H9 (cell line): ENCODE measurements at regions not wholly inside any gene's neighbourhood (a gene's known extent, or its start where the extent isn't known, plus 50 kb on each side); places are given as distances from the start of the nearest gene placed in this dataset.

ENCODE experiments used
- DNase-seq: peaks from one replicate; pipeline ENCODE4 v3.0.0-alpha.2; 2017
- H2AFZ ChIP-seq: one replicate; pipeline ENCODE4 v1.6.1; 2013; ENCODE audit warnings: mild to moderate bottlenecking, low read length, control low read depth, moderate library complexity
- H2AK5ac ChIP-seq: 2 replicates; pipeline ENCODE4 v1.6.1; 2013; ENCODE audit warnings: low read length, control low read depth, mixed read lengths; ENCODE audit not compliant: insufficient read length
- H2BK120ac ChIP-seq: one replicate; pipeline ENCODE4 v1.6.1; 2013; ENCODE audit warnings: low read depth, mild to moderate bottlenecking, low read length, control low read depth, inconsistent platforms; ENCODE audit not compliant: poor library complexity, severe bottlenecking
- H2BK12ac ChIP-seq: 2 replicates; pipeline ENCODE4 v1.6.1; 2013; ENCODE audit warnings: low read length, control low read depth, mixed read lengths, low read depth; ENCODE audit not compliant: insufficient read length
- H2BK15ac ChIP-seq: 2 replicates; pipeline ENCODE4 v1.6.1; 2013; ENCODE audit warnings: low read depth, low read length, control low read depth
- H2BK20ac ChIP-seq: one replicate; pipeline ENCODE4 v1.6.1; 2013; ENCODE audit warnings: low read depth, mild to moderate bottlenecking, low read length, control low read depth, inconsistent platforms; ENCODE audit not compliant: poor library complexity, severe bottlenecking
- H2BK5ac ChIP-seq: 2 replicates; pipeline ENCODE4 v1.6.1; 2013; ENCODE audit warnings: low read length, control low read depth, mixed read lengths; ENCODE audit not compliant: insufficient read length
- H3K14ac ChIP-seq: 2 replicates; pipeline ENCODE4 v1.6.1; 2013; ENCODE audit warnings: low read length, control low read depth; ENCODE audit not compliant: insufficient read depth
- H3K18ac ChIP-seq: 2 replicates; pipeline ENCODE4 v1.6.1; 2013; ENCODE audit warnings: low read depth, mild to moderate bottlenecking, mixed read lengths, low read length, control low read depth; ENCODE audit not compliant: insufficient read length
- H3K23ac ChIP-seq: 2 replicates; pipeline ENCODE4 v1.6.1; 2013; ENCODE audit warnings: low read length, control low read depth, mixed read lengths, low read depth; ENCODE audit not compliant: insufficient read length
- H3K23me2 ChIP-seq: 2 replicates; pipeline ENCODE4 v1.6.1; 2013; ENCODE audit warnings: low read depth, mild to moderate bottlenecking, mixed read lengths, low read length, control low read depth; ENCODE audit not compliant: insufficient read length, poor library complexity, severe bottlenecking
- H3K27ac ChIP-seq: 2 replicates; pipeline ENCODE4 v1.5.1; 2013; ENCODE audit warnings: low read length, control low read depth, mixed read lengths, low read depth; ENCODE audit not compliant: insufficient read length
- H3K27me3 ChIP-seq: 2 replicates; pipeline ENCODE4 v1.6.1; 2013; ENCODE audit warnings: low read length, control low read depth, inconsistent platforms; ENCODE audit not compliant: insufficient read depth
- H3K4ac ChIP-seq: 2 replicates; pipeline ENCODE4 v1.6.1; 2013; ENCODE audit warnings: low read depth, mild to moderate bottlenecking, control low read depth, inconsistent platforms, low read length, moderate library complexity
- H3K4me1 ChIP-seq: 2 replicates; pipeline ENCODE4 v1.6.1; 2013; ENCODE audit warnings: low read length, control low read depth, inconsistent platforms; ENCODE audit not compliant: insufficient read depth
- H3K4me2 ChIP-seq: 2 replicates; pipeline ENCODE4 v1.6.1; 2013; ENCODE audit warnings: low read length, control low read depth, mixed read lengths; ENCODE audit not compliant: insufficient read length, insufficient read depth
- H3K56ac ChIP-seq: 2 replicates; pipeline ENCODE4 v1.6.1; 2013; ENCODE audit warnings: low read depth, mild to moderate bottlenecking, mixed read lengths, low read length, control low read depth; ENCODE audit not compliant: insufficient read length
- H3K79me1 ChIP-seq: 2 replicates; pipeline ENCODE4 v1.6.1; 2013; ENCODE audit warnings: low read depth, mild to moderate bottlenecking, moderate library complexity, low read length, control low read depth, inconsistent platforms; ENCODE audit not compliant: insufficient read depth, poor library complexity, severe bottlenecking
- H3K79me2 ChIP-seq: 2 replicates; pipeline ENCODE4 v1.6.1; 2013; ENCODE audit warnings: low read length, control low read depth, inconsistent platforms; ENCODE audit not compliant: insufficient read depth
- H3K9ac ChIP-seq: 2 replicates; pipeline ENCODE4 v1.6.1; 2013; ENCODE audit warnings: low read length, control low read depth, mixed read lengths; ENCODE audit not compliant: insufficient read length; ENCODE audit errors: extremely low read depth
- H3K9me3 ChIP-seq: one replicate; pipeline ENCODE4 v1.6.1; 2013; ENCODE audit warnings: low read depth, low read length, inconsistent platforms; ENCODE audit not compliant: control insufficient read depth
- H3T11ph ChIP-seq: one replicate; pipeline ENCODE4 v1.6.1; 2013; ENCODE audit warnings: mild to moderate bottlenecking, low read length, control low read depth, inconsistent platforms
- H4K20me1 ChIP-seq: one replicate; pipeline ENCODE4 v1.6.1; 2013; ENCODE audit not compliant: control insufficient read depth, insufficient read length, insufficient read depth
- H4K5ac ChIP-seq: 2 replicates; pipeline ENCODE4 v1.6.1; 2013; ENCODE audit warnings: low read depth, mild to moderate bottlenecking, mixed read lengths, low read length, control low read depth; ENCODE audit not compliant: insufficient read length
- H4K8ac ChIP-seq: replicated peaks from 2 replicates; pipeline ENCODE4 v1.6.1; 2013; ENCODE audit warnings: low read length, control low read depth, mixed read lengths, low read depth; ENCODE audit not compliant: insufficient read length
- H4K91ac ChIP-seq: 2 replicates; pipeline ENCODE4 v1.6.1; 2013; ENCODE audit warnings: low read depth, mild to moderate bottlenecking, moderate library complexity, mixed read lengths, low read length, control low read depth; ENCODE audit not compliant: insufficient read length
- H3K27ac Mint-ChIP-seq, 3 experiments: 2 replicates in 2 of 3; 3 replicates in 1 of 3; pipeline ENCODE4 v1.8.0; 2020 to 2021; ENCODE audit warnings: mixed read lengths in 3 of 3, mild to moderate bottlenecking in 1 of 3, moderate library complexity in 1 of 3
- H3K27me3 Mint-ChIP-seq: 2 replicates; pipeline ENCODE4 v1.8.0; 2021; ENCODE audit warnings: low read depth, mild to moderate bottlenecking, moderate library complexity, mixed read lengths
- H3K36me3 Mint-ChIP-seq, 3 experiments: 2 replicates in 2 of 3; 3 replicates in 1 of 3; pipeline ENCODE4 v1.8.0; 2020 to 2021; ENCODE audit warnings: low read depth in 3 of 3, mixed read lengths in 3 of 3; ENCODE audit not compliant: insufficient read depth in 1 of 3
- H3K4me1 Mint-ChIP-seq, 2 experiments: 2 replicates each; pipeline ENCODE4 v1.8.0; 2020; ENCODE audit warnings: mixed read lengths in 2 of 2
- H3K4me3 Mint-ChIP-seq, 2 experiments: 2 replicates in 1 of 2; 3 replicates in 1 of 2; pipeline ENCODE4 v1.8.0; 2020 to 2021; ENCODE audit warnings: mild to moderate bottlenecking in 2 of 2, mixed read lengths in 2 of 2, moderate library complexity in 1 of 2
- H3K9me3 Mint-ChIP-seq, 2 experiments: 2 replicates in 1 of 2; 3 replicates in 1 of 2; pipeline ENCODE4 v1.8.0; 2020; ENCODE audit warnings: mild to moderate bottlenecking in 2 of 2, mixed read lengths in 2 of 2, moderate library complexity in 1 of 2
- whole genome bisulfite sequencing: extraction: QIAGEN DNeasy Blood & Tissue Kit; methylation state at CpG from one replicate; pipeline ENCODE4 v1.1.7; 2013; ENCODE audit warnings: missing lambda C conversion rate, low lambda C conversion rate, mixed read lengths; ENCODE audit not compliant: insufficient read length; ENCODE audit errors: extremely low coverage; 5-methylcytosine and 5-hydroxymethylcytosine counted together
- TF ChIP-seq, protein P1 (sequence below): fragments of 200-600 bp; sonication (generic); conservative IDR thresholded peaks from 3 replicates; pipeline ENCODE4 v1.8.0; 2021; ENCODE audit warnings: antibody characterized with exemption, mild to moderate bottlenecking

DNA sequence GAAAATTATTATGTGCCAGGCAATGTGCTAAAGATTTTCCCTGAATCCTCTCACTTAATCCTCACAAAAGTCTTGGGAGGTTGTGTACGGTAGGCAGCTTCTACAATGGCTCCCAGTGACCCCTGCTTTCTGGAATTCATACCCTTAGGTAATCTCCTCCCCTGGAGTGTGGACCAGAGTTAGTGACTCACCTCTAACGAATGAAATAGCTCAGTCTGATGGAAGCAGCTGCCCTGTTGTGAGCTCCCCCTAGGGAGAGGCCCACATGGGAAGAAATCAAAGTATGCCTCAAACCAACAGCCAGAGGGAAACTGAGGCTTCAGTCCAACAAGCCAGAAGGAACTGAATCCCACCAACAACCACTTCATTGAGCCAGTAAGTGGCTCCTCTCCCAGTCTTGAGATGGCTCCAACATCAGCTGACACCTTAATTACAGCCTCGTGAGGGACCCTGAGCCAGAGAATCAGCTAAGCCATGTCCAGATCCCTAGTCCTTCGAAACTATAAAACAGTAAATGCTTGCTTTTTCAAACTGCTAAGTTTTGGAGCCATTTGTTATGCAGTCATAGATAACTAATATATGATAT is 98.9 kb upstream of the ISX start:
- no peaks in the 10 kb centered on the region for H3K79me2 ChIP-seq
- no peak overlapping the region for H3K56ac ChIP-seq
- TF ChIP-seq, protein P1, sequence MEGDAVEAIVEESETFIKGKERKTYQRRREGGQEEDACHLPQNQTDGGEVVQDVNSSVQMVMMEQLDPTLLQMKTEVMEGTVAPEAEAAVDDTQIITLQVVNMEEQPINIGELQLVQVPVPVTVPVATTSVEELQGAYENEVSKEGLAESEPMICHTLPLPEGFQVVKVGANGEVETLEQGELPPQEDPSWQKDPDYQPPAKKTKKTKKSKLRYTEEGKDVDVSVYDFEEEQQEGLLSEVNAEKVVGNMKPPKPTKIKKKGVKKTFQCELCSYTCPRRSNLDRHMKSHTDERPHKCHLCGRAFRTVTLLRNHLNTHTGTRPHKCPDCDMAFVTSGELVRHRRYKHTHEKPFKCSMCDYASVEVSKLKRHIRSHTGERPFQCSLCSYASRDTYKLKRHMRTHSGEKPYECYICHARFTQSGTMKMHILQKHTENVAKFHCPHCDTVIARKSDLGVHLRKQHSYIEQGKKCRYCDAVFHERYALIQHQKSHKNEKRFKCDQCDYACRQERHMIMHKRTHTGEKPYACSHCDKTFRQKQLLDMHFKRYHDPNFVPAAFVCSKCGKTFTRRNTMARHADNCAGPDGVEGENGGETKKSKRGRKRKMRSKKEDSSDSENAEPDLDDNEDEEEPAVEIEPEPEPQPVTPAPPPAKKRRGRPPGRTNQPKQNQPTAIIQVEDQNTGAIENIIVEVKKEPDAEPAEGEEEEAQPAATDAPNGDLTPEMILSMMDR, result no peak
- H3K4me2 ChIP-seq, result no peak overlapping the region
- H3K27ac ChIP-seq, result no peak overlapping the region
- no peak overlapping the region for H2BK15ac ChIP-seq
- no peak overlapping the region for H4K8ac ChIP-seq
- no peak overlapping the region for H2BK120ac ChIP-seq
- H2AFZ ChIP-seq, result no peak overlapping the region
- no peaks in the 10 kb centered on the region for H3K79me1 ChIP-seq
- no peak overlapping the region for H3K4me3 Mint-ChIP-seq
- no peak for DNase-seq
- H3K4me1 Mint-ChIP-seq, result peaks cover 17 to 23% of the 10 kb centered on the region in 2 experiments
- no peak overlapping the region for H3K14ac ChIP-seq
- H2BK20ac ChIP-seq, result no peak overlapping the region
- no peak overlapping the region for H4K91ac ChIP-seq
- no peak overlapping the region for H3K9ac ChIP-seq
- H3K36me3 Mint-ChIP-seq, result no peaks in the 10 kb centered on the region
- H3K27ac Mint-ChIP-seq, result no peak overlapping the region; a peak in 1 of 7 replicates
- no peaks in the 10 kb centered on the region for H3K23me2 ChIP-seq
- no peaks in the 10 kb centered on the region for H4K20me1 ChIP-seq
- H2BK12ac ChIP-seq, result no peak overlapping the region
- H2BK5ac ChIP-seq, result no peak overlapping the region
- no peak overlapping the region for H3K4ac ChIP-seq
- H3K18ac ChIP-seq, result no peak overlapping the region
- peaks cover 4% of the 10 kb centered on the region; the same call in 1 of the 2 replicates for H3K4me1 ChIP-seq
- H3K23ac ChIP-seq, result no peak overlapping the region
- H2AK5ac ChIP-seq, result no peak overlapping the region
- H4K5ac ChIP-seq, result no peak overlapping the region
- H3K9me3 ChIP-seq, result no peaks in the 10 kb centered on the region
- peaks cover 0 to 3% of the 10 kb centered on the region in 2 experiments; a peak in 1 of 5 replicates for H3K9me3 Mint-ChIP-seq
- H3K27me3 ChIP-seq, result no peaks in the 10 kb centered on the region
- no peaks in the 10 kb centered on the region for H3K27me3 Mint-ChIP-seq
- no CpG with 5 or more reads among the region's 4 CpGs for WGBS
- H3T11ph ChIP-seq, result no peak overlapping the region
